Cardiac fibroblast (primary cell): ENCODE measurements at regions not wholly inside any gene's neighbourhood (a gene's known extent, or its start where the extent isn't known, plus 50 kb on each side); places are given as distances from the start of the nearest gene placed in this dataset.

ENCODE experiments used
- DNase-seq, 2 donors: peaks; one replicate each; pipeline versions ENCODE4 v3.0.0 to v3.0.0-alpha.2; 2010; ENCODE audit warnings: low read depth in 2 of 2
- H3K4me3 ChIP-seq, 2 donors: replicated peaks in 1 of 2; 1 replicate in 1 of 2; 2 replicates in 1 of 2; pipeline ENCODE4 v1.5.1; 2011; ENCODE audit warnings: low read depth in 2 of 2, low read length in 2 of 2, mild to moderate bottlenecking in 2 of 2, moderate library complexity in 1 of 2
- TF ChIP-seq, protein P1 (sequence below): IDR thresholded peaks from one replicate; pipeline ENCODE4 v1.5.1; 2011; ENCODE audit warnings: low read depth, mild to moderate bottlenecking, low read length, inconsistent platforms

DNA sequence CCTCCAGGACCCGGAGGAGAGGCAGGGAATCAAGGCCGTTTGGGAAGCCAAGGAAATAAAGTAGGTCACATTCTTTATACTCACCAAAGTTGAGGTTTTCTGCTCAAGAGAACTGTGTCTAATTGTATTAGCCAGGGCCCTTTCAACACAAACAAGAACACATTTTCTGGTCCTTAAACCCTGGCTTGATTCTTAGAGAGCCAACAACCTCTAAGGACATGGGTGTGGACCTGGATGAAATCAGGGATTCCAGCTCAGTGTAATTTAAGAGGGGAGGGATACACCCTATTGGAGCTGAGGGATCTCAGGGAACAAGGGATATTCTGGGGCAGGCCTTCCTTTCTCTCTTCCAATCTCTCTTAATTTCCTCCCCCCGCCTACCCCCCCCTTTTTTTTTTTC is 104.8 kb downstream of the COL6A6 start:
- H3K4me3 ChIP-seq = no peak overlapping the region
- no peak for DNase-seq
- TF ChIP-seq, protein P1, sequence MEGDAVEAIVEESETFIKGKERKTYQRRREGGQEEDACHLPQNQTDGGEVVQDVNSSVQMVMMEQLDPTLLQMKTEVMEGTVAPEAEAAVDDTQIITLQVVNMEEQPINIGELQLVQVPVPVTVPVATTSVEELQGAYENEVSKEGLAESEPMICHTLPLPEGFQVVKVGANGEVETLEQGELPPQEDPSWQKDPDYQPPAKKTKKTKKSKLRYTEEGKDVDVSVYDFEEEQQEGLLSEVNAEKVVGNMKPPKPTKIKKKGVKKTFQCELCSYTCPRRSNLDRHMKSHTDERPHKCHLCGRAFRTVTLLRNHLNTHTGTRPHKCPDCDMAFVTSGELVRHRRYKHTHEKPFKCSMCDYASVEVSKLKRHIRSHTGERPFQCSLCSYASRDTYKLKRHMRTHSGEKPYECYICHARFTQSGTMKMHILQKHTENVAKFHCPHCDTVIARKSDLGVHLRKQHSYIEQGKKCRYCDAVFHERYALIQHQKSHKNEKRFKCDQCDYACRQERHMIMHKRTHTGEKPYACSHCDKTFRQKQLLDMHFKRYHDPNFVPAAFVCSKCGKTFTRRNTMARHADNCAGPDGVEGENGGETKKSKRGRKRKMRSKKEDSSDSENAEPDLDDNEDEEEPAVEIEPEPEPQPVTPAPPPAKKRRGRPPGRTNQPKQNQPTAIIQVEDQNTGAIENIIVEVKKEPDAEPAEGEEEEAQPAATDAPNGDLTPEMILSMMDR = no peak

DNA sequence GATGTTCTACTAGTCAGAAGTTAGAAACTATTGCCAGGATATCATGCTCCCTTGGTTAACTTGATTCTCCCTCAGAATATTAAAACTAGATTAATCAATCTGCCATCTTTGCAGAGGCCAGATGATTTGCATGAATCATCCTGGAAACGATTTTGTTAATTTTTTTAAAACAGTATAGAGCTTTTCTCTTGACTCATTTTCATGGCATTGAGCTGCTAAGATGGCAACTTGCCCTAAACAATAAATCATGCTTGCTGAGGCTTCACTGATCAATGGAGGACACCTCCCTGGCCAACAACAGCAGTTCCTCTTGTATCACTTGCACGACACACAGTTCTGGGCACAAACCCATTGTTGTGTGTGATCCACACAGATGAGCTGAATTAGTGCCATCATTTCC is 109.1 kb downstream of the COL6A6 start:
- H3K4me3 ChIP-seq = no peak overlapping the region
- DNase-seq = peak in 1 of 2 donors; percentile 16
- TF ChIP-seq, protein P1 = no peak

DNA sequence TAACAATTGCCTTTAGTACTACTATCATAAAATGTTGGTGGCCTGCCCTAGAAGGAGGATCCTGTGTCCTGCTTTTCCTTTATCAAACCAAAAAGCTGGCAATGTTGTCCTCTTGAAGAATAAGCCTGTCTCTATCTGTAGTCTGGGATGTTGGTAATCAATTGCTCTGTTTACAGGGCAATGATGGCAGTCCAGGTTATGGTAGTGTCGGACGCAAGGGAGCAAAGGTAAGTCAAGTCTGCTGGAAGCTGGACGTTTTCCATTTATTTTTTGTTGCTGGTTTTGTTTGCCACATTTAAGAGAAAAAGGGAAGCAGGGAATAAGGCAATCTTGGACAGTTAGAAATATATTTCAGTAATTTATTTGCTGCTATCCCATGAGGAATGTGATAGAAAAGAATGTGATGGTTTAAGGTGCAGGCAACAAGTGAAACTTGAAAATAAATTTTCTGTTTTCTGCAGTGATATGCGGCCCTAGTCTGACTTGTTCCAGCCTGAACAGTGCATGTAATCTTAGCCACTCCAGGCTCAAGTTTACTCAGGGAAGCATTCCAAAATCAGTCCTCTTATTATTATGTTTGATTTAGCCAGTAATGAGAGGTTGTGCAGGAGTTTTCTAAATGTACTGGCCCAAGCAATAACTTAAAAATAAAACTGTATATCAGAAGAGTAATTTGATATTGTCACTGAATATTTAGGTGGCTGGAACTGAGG is 110.3 kb downstream of the COL6A6 start:
- no peak for DNase-seq
- no peak overlapping the region for H3K4me3 ChIP-seq
- TF ChIP-seq, protein P1 = no peak

DNA sequence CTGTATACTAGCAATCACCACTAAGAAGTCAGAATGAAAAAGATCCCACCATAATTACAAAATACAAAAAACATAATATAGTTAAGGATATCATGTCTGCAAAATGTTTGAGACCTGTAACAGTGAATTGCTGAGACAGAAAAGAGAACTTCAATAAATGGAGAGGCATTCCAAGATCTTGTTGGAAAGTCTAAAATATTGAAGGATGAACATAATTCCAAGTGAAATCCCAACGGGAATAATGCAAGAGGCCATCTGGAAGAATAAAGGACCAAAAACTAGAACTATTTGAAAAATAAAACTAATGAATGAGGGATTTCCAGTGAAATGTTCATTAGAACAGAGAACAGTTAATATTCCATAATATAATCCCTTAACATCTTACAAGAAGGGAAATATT is 110.9 kb downstream of the COL6A6 start:
- DNase-seq = no peak
- TF ChIP-seq, protein P1 = no peak
- no peak overlapping the region for H3K4me3 ChIP-seq
